K562 (cell line): ENCODE measurements at regions not wholly inside any gene's neighbourhood (a gene's known extent, or its start where the extent isn't known, plus 50 kb on each side); places are given as distances from the start of the nearest gene placed in this dataset.
"Not testable (repeated sequence)": the region's sequence is repeated elsewhere in the genome, so short reads cannot be mapped to it uniquely, and the experiment has no call there.

Experiments used
- ATAC-seq: fragments of 200-7000 bp; cut with Tn5 transposase; 3 replicates; pipeline ENCODE4 v1.9.1; 2020; ENCODE audit warnings: moderate library complexity
- BruUV-seq: library from RNA; stranded (reverse); fragments of 400-500 nt; replicated peaks from 2 replicates; lab custom pipeline; 2021; lab: Mats Ljungman, UMichigan
- CTCF ChIA-PET: fragments of 300-600 bp; formaldehyde crosslinking; extraction: SDS; loops from one replicate; lab custom pipeline; 2021; ENCODE audit warnings: low intra/inter-chr PET ratio; lab: Yijun Ruan, JAX
- POLR2A ChIA-PET: fragments of 300-600, 350-650 bp; sonication (Branson Sonifier 250); formaldehyde crosslinking; extraction: SDS; loops from one replicate; lab custom pipeline; 2021; ENCODE audit warnings: antibody characterized with exemption, inconsistent platforms; lab: Yijun Ruan, JAX
- DNase-seq, 4 experiments: peaks; one replicate each; pipeline versions ENCODE4 v3.0.0 to v3.0.0-alpha.2; 2011 to 2018; ENCODE audit warnings: low spot score in 3 of 4, mixed read lengths in 3 of 4; ENCODE audit errors: extremely low read depth in 1 of 4
- FAIRE-seq: peaks from 2 replicates; lab custom pipeline; 2011; peaks lifted over from hg19 to GRCh38; lab: Jason Lieb, UNC
- H2AFZ ChIP-seq: 2 replicates; pipeline ENCODE4 v1.6.0; 2011; ENCODE audit warnings: low read depth, low read length, control low read depth, inconsistent platforms
- H3K27ac ChIP-seq: fragments of 200-600 bp; 3 replicates; pipeline ENCODE4 v1.8.0; 2011; ENCODE audit warnings: low read depth, mild to moderate bottlenecking, control low read depth, inconsistent platforms, low read length, moderate library complexity, mixed read lengths; ENCODE audit errors: extremely low read depth
- H3K27me3 ChIP-seq, 2 experiments: fragments of 300-600 bp in 1 of 2; 2 replicates in 1 of 2; 3 replicates in 1 of 2; pipeline versions ENCODE4 v1.6.0 to v1.8.0; 2011; ENCODE audit warnings: inconsistent platforms in 2 of 2, low read length in 2 of 2, mild to moderate bottlenecking in 1 of 2, mixed read lengths in 1 of 2, moderate library complexity in 1 of 2; ENCODE audit not compliant: control insufficient read depth in 2 of 2, insufficient read depth in 2 of 2
- H3K36me3 ChIP-seq: fragments of 300-600 bp; 3 replicates; pipeline ENCODE4 v1.8.0; 2011; ENCODE audit warnings: mild to moderate bottlenecking, low read length, inconsistent platforms; ENCODE audit not compliant: control insufficient read depth, insufficient read depth
- H3K4me1 ChIP-seq, 2 experiments: fragments of 200-600 bp in 1 of 2; replicated peaks in 1 of 2; 2 replicates in 1 of 2; 3 replicates in 1 of 2; pipeline versions ENCODE4 v1.5.1 to v1.8.0; 2011; ENCODE audit warnings: inconsistent platforms in 2 of 2, low read length in 2 of 2, mild to moderate bottlenecking in 1 of 2, mixed read lengths in 1 of 2, moderate library complexity in 1 of 2; ENCODE audit not compliant: control insufficient read depth in 2 of 2, insufficient read depth in 2 of 2
- H3K4me2 ChIP-seq: 2 replicates; pipeline ENCODE4 v1.6.1; 2011; ENCODE audit warnings: low read length, control low read depth, inconsistent platforms, mixed read lengths; ENCODE audit not compliant: insufficient read depth
- H3K4me3 ChIP-seq: fragments of 200-600 bp; sonication (generic), shearing (Covaris generic); 2 replicates; pipeline ENCODE4 v1.5.1; 2016; ENCODE audit warnings: control low read depth, inconsistent platforms
- H3K79me2 ChIP-seq: fragments of 200-600 bp; 3 replicates; pipeline ENCODE4 v1.8.0; 2011; ENCODE audit warnings: low read length, inconsistent platforms; ENCODE audit not compliant: control insufficient read depth, insufficient read depth
- H3K9ac ChIP-seq, 2 experiments: 2 replicates each; pipeline versions ENCODE4 v1.6.0 to v1.6.1; 2011; ENCODE audit warnings: low read depth in 2 of 2, low read length in 2 of 2, control low read depth in 1 of 2, inconsistent platforms in 1 of 2, mild to moderate bottlenecking in 1 of 2, mixed read lengths in 1 of 2; ENCODE audit not compliant: insufficient read depth in 1 of 2
- H3K9me1 ChIP-seq: one replicate; pipeline ENCODE4 v1.6.0; 2011; ENCODE audit warnings: inconsistent platforms, mild to moderate bottlenecking, low read length, moderate library complexity; ENCODE audit not compliant: control insufficient read depth, insufficient read depth
- H3K9me3 ChIP-seq: replicated peaks from 2 replicates; pipeline ENCODE4 v1.5.1; 2011; ENCODE audit warnings: low read depth, low read length, inconsistent platforms; ENCODE audit not compliant: control insufficient read depth, insufficient read depth
- H4K20me1 ChIP-seq: replicated peaks from 2 replicates; pipeline ENCODE4 v1.6.1; 2011; ENCODE audit warnings: low read length, inconsistent platforms, mixed read lengths; ENCODE audit not compliant: control insufficient read depth, insufficient read depth
- CEBPB ChIP-seq: fragments of 450-650 bp; IDR thresholded peaks from 2 replicates; pipeline ENCODE4 v1.6.1; 2016; ENCODE audit warnings: missing genetic modification characterization, missing compliant biosample characterization
- CEBPG ChIP-seq, 3 experiments: fragments of 200-800 bp in 1 of 3; sonication (Bioruptor generic) in 1 of 3; sonication (generic) in 1 of 3; formaldehyde crosslinking in 1 of 3; IDR thresholded peaks in 2 of 3; conservative IDR thresholded peaks in 1 of 3; 2 replicates each; pipeline versions ENCODE4 v1.6.1 to v1.8.0; 2016 to 2022; ENCODE audit warnings: missing compliant biosample characterization in 2 of 3, missing genetic modification characterization in 2 of 3, mild to moderate bottlenecking in 1 of 3, missing genetic modification reagents in 1 of 3
- RAD21 ChIP-seq, 2 experiments: fragments of 250-450 bp in 1 of 2; fragments of 450-650 bp in 1 of 2; sonication (Bioruptor Pico) in 1 of 2; formaldehyde crosslinking in 1 of 2; IDR thresholded peaks in 1 of 2; conservative IDR thresholded peaks in 1 of 2; 2 replicates each; pipeline versions ENCODE4 v1.4.0 to v1.8.0; 2020 to 2022; ENCODE audit warnings: mild to moderate bottlenecking in 2 of 2, moderate library complexity in 1 of 2
- WGBS: fragments of 100-300 bp; shearing (Covaris generic); methylation state at CpG from one replicate; pipeline ENCODE4 v1.1.6; 2016; ENCODE audit warnings: low coverage, mixed read lengths; ENCODE audit not compliant: insufficient coverage; ENCODE audit errors: missing lambda C conversion rate; 5-methylcytosine and 5-hydroxymethylcytosine counted together
- in situ Hi-C: fragments of 300-500 bp; cut with MboI; formaldehyde crosslinking; loops from 4 replicates; pipeline ENCODE4 v1.15.0; 2018; ENCODE audit warnings: inconsistent platforms, mixed read lengths
- intact Hi-C: fragments of 100-400 bp; cut with micrococcal nuclease; formaldehyde crosslinking; loops from 2 replicates; pipeline ENCODE4 v1.14.2; 2022

DNA sequence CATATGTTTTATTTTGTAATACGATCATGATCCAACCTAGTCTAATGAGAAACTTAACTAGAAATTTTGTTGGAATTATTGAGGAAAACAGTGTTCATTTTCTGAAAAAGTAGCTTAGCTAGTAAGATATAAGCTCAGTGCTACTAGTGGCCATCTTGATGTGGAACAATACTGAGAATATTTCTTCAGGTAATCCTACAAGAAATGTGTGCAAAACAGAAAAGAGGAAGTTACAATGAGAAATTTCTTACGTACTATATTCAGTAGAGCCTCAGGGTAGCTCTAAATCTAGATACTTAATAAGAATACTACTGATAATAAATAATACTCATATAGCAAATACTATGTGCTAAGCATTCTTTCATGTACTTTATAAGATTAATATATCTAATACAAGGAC, 114.8 kb downstream of the SYT15B start:
- DNase-seq, H3K9ac ChIP-seq, ATAC-seq, intact Hi-C loops, H3K4me2 ChIP-seq, POLR2A ChIA-PET, CTCF ChIA-PET, H2AFZ ChIP-seq, H4K20me1 ChIP-seq, H3K4me1 ChIP-seq, BruUV-seq, H3K9me1 ChIP-seq, H3K79me2 ChIP-seq, H3K27ac ChIP-seq, H3K4me3 ChIP-seq, H3K36me3 ChIP-seq, H3K9me3 ChIP-seq, H3K27me3 ChIP-seq, FAIRE-seq, in situ Hi-C loops: not testable (repeated sequence)
- WGBS: no CpG with 5 or more reads among the region's 2 CpGs

DNA sequence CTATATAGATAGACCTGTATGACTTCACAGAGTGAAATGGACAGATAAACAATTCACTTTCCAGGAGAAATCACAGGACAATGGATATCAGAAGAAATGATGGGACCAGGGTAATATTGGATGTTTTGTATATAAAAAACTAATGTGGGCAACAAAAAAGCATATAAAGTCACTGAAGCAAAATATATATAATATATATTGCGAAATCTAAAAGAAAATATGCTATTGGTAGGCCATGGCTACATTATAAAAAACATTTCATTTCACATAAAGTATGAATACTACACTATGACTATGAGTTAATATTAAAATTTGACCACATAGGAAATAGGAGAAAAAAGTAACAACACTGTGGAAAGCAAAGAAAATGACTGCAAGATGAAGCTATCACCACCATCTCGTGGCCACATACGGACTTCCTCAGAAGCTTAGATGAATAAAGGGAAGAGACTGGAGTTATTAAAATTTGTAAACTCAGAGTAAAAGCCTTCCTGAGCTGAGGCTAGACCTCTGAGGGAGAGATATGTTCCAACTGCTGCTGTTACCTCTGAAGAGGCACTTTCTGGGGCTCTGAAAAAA, 115.8 kb downstream of the SYT15B start:
- not testable (repeated sequence) for H3K79me2 ChIP-seq

More for the DNA sequence above, 115.8 kb downstream of the SYT15B start:
- H3K27me3 ChIP-seq; H3K27ac ChIP-seq; H3K9me3 ChIP-seq; in situ Hi-C loops; H3K4me1 ChIP-seq; ATAC-seq; POLR2A ChIA-PET; H3K36me3 ChIP-seq; CTCF ChIA-PET; BruUV-seq; H4K20me1 ChIP-seq; H3K9me1 ChIP-seq; FAIRE-seq; DNase-seq; intact Hi-C loops; H2AFZ ChIP-seq; H3K9ac ChIP-seq; H3K4me2 ChIP-seq; H3K4me3 ChIP-seq; TF ChIP-seq CEBPG (CRISPR knock-in tag; IDR thresholded peaks at IDR 0.05): not testable (repeated sequence)
- WGBS: 0% methylated on average over 3 of the region's 3 CpGs
- TF ChIP-seq CEBPB (tag): peak; percentile 84
- TF ChIP-seq RAD21 (CRISPR knock-in tag; conservative IDR thresholded peaks at IDR 0.05 in 1 of 2, IDR thresholded peaks at IDR 0.05 in 1 of 2): 0 out of 4 replicates have a peak, but pooled peaks of 1 of the 2 experiments have one; percentile 8
- peak in 1 of 2 experiments; percentile 77; a peak in 2 of 4 replicates for TF ChIP-seq CEBPG (tag; conservative IDR thresholded peaks at IDR 0.05 in 1 of 2, IDR thresholded peaks at IDR 0.05 in 1 of 2)
